HCT116 (cell line): ENCODE measurements at regions not wholly inside any gene's neighbourhood (a gene's known extent, or its start where the extent isn't known, plus 50 kb on each side); places are given as distances from the start of the nearest gene placed in this dataset.

ENCODE experiments used
- ATAC-seq: fragments of 200-7000 bp; cut with Tn5 transposase; 2 replicates; pipeline ENCODE4 v1.9.1; 2020; ENCODE audit warnings: mild to moderate bottlenecking, moderate library complexity
- BruUV-seq: library from RNA; stranded (reverse); fragments of 400-500 nt; replicated peaks from 2 replicates; lab custom pipeline; 2021; lab: Mats Ljungman, UMichigan
- CTCF ChIA-PET: fragments of 300-600 bp; sonication (Branson Sonifier 250); formaldehyde crosslinking; loops from one replicate; lab custom pipeline; 2021; ENCODE audit warnings: antibody characterized with exemption; lab: Charles Lee
- POLR2A ChIA-PET: fragments of 300-600, 350-600 bp; sonication (Branson Sonifier 250); formaldehyde crosslinking; loops from one replicate; lab custom pipeline; 2021; ENCODE audit warnings: antibody characterized with exemption; lab: Charles Lee
- RAD21 ChIA-PET, 2 experiments: fragments of 300-600 bp; sonication (Branson Sonifier 250); formaldehyde crosslinking; loops; one replicate each; lab custom pipeline; 2023; ENCODE audit warnings: low total read pairs in 2 of 2; ENCODE audit not compliant: uncharacterized antibody in 2 of 2, unreplicated experiment in 2 of 2, low non-redundant PET in 1 of 2; lab: Charles Lee
- DNase-seq: peaks from one replicate; pipeline ENCODE4 v3.0.0-alpha.2; 2010; ENCODE audit warnings: low read depth, low spot score
- H2AFZ ChIP-seq: fragments of 200-600 bp; shearing (Covaris generic), sonication (generic); 2 replicates; pipeline ENCODE4 v1.6.1; 2017; ENCODE audit warnings: low read depth, mixed run types, mixed read lengths, antibody characterized with exemption, low read length; ENCODE audit not compliant: poor library complexity, severe bottlenecking
- H3K27ac ChIP-seq: 2 replicates; pipeline ENCODE4 v1.5.1; 2012; ENCODE audit warnings: low read depth, low read length
- H3K27me3 ChIP-seq: fragments of 200-600 bp; sonication (generic); 2 replicates; pipeline ENCODE4 v1.6.1; 2016; ENCODE audit warnings: mixed run types, low read length, mixed read lengths; ENCODE audit not compliant: insufficient read depth
- H3K36me3 ChIP-seq, 2 experiments: fragments of 200-500 bp in 1 of 2; fragments of 200-600 bp in 1 of 2; sonication (Bioruptor generic) in 1 of 2; sonication (generic) in 1 of 2; 2 replicates each; pipeline versions ENCODE4 v1.5.1 to v1.6.1; 2014 to 2016; ENCODE audit warnings: low read length in 2 of 2, inconsistent platforms in 1 of 2, mixed read lengths in 1 of 2, mixed run types in 1 of 2; ENCODE audit not compliant: insufficient read depth in 2 of 2, control insufficient read depth in 1 of 2
- H3K4me1 ChIP-seq, 2 experiments: fragments of 200-600 bp in 1 of 2; sonication (generic) in 1 of 2; 2 replicates each; pipeline versions ENCODE4 v1.5.1 to v1.6.1; 2012 to 2017; ENCODE audit warnings: low read length in 2 of 2, inconsistent platforms in 1 of 2, mild to moderate bottlenecking in 1 of 2, mixed read lengths in 1 of 2, mixed run types in 1 of 2, moderate library complexity in 1 of 2; ENCODE audit not compliant: insufficient read depth in 2 of 2, control insufficient read depth in 1 of 2
- H3K4me2 ChIP-seq: fragments of 200-600 bp; sonication (generic); 2 replicates; pipeline ENCODE4 v1.6.1; 2017; ENCODE audit warnings: mixed run types, low read length, mixed read lengths
- H3K4me3 ChIP-seq, 2 experiments: fragments of 200-600 bp in 1 of 2; sonication (generic) in 1 of 2; replicated peaks in 1 of 2; 2 replicates each; pipeline ENCODE4 v1.5.1; 2011 to 2016; ENCODE audit warnings: low read length in 2 of 2, control low read depth in 1 of 2, low read depth in 1 of 2, mild to moderate bottlenecking in 1 of 2, mixed read lengths in 1 of 2, mixed run types in 1 of 2
- H3K79me2 ChIP-seq: fragments of 200-600 bp; sonication (generic); 2 replicates; pipeline ENCODE4 v1.6.1; 2017; ENCODE audit warnings: mild to moderate bottlenecking, mixed run types, low read length, moderate library complexity, mixed read lengths; ENCODE audit not compliant: insufficient read depth
- H3K9ac ChIP-seq: fragments of 200-600 bp; sonication (generic); 2 replicates; pipeline ENCODE4 v1.6.1; 2016; ENCODE audit warnings: low read length, mixed read lengths
- H3K9me2 ChIP-seq: fragments of 200-600 bp; sonication (generic), shearing (Covaris generic); 2 replicates; pipeline ENCODE4 v1.6.1; 2017; ENCODE audit warnings: mixed run types, mild to moderate bottlenecking, moderate library complexity; ENCODE audit not compliant: insufficient read depth
- H3K9me3 ChIP-seq, 2 experiments: fragments of 200-500 bp in 1 of 2; fragments of 200-600 bp in 1 of 2; sonication (Bioruptor generic) in 1 of 2; sonication (generic) in 1 of 2; 2 replicates each; pipeline ENCODE4 v1.6.1; 2014 to 2017; ENCODE audit warnings: low read length in 2 of 2, mixed read lengths in 2 of 2, inconsistent platforms in 1 of 2, low read depth in 1 of 2, mild to moderate bottlenecking in 1 of 2, mixed run types in 1 of 2, moderate library complexity in 1 of 2; ENCODE audit not compliant: control insufficient read depth in 1 of 2, insufficient read depth in 1 of 2
- H4K20me1 ChIP-seq: fragments of 200-600 bp; sonication (generic), shearing (Covaris generic); 2 replicates; pipeline ENCODE4 v1.6.1; 2017; ENCODE audit warnings: mixed run types, mild to moderate bottlenecking, moderate library complexity; ENCODE audit not compliant: insufficient read depth
- ATF3 ChIP-seq: IDR thresholded peaks from 2 replicates; pipeline ENCODE4 v1.6.1; 2012
- CEBPB ChIP-seq: IDR thresholded peaks from 2 replicates; pipeline ENCODE4 v1.6.1; 2012; ENCODE audit warnings: low read depth
- CTCF ChIP-seq, 3 experiments: fragments of 200-600 bp in 1 of 3; sonication (generic) in 1 of 3; IDR thresholded peaks in 2 of 3; conservative IDR thresholded peaks in 1 of 3; 2 replicates each; pipeline ENCODE4 v1.5.1; 2012 to 2017; ENCODE audit warnings: low read depth in 2 of 3, low read length in 2 of 3, antibody characterized with exemption in 1 of 3, borderline replicate concordance in 1 of 3, control low read depth in 1 of 3, mild to moderate bottlenecking in 1 of 3, mixed read lengths in 1 of 3, mixed run types in 1 of 3, moderate library complexity in 1 of 3; ENCODE audit not compliant: insufficient read depth in 1 of 3
- EGR1 ChIP-seq: IDR thresholded peaks from 2 replicates; pipeline ENCODE4 v1.6.1; 2012; ENCODE audit warnings: low read depth
- EZH2 ChIP-seq: fragments of 200-600 bp; sonication (generic); IDR thresholded peaks from 2 replicates; pipeline ENCODE4 v1.6.1; 2017; ENCODE audit warnings: antibody characterized with exemption, mixed run types
- EZH2phosphoT487 ChIP-seq: fragments of 200-600 bp; IDR thresholded peaks from 2 replicates; pipeline ENCODE4 v1.6.1; 2018; ENCODE audit warnings: antibody characterized with exemption, borderline replicate concordance
- FOSL1 ChIP-seq: IDR thresholded peaks from 2 replicates; pipeline ENCODE4 v1.6.1; 2012; ENCODE audit warnings: low read depth
- JUND ChIP-seq: IDR thresholded peaks from 2 replicates; pipeline ENCODE4 v1.6.1; 2012
- MAX ChIP-seq: IDR thresholded peaks from 2 replicates; pipeline ENCODE4 v1.6.1; 2012
- POLR2A ChIP-seq: IDR thresholded peaks from 2 replicates; pipeline ENCODE4 v1.7.0; 2011; ENCODE audit warnings: borderline replicate concordance; ENCODE audit not compliant: insufficient read depth, insufficient read length; ENCODE audit errors: extremely low read depth
- RAD21 ChIP-seq: IDR thresholded peaks from 2 replicates; pipeline ENCODE4 v1.6.1; 2012; ENCODE audit warnings: low read depth, mild to moderate bottlenecking
- REST ChIP-seq: IDR thresholded peaks from 2 replicates; pipeline ENCODE4 v1.6.1; 2012; ENCODE audit warnings: low read depth
- SIN3A ChIP-seq: IDR thresholded peaks from 2 replicates; pipeline ENCODE4 v1.6.1; 2012; ENCODE audit warnings: low read depth
- SP1 ChIP-seq: IDR thresholded peaks from 2 replicates; pipeline ENCODE4 v1.6.1; 2012; ENCODE audit warnings: low read depth
- SRF ChIP-seq: IDR thresholded peaks from 2 replicates; pipeline ENCODE4 v1.6.1; 2012; ENCODE audit warnings: low read depth
- TCF7L2 ChIP-seq: IDR thresholded peaks from 2 replicates; pipeline ENCODE4 v1.7.0; 2011; ENCODE audit warnings: borderline replicate concordance, inconsistent platforms; ENCODE audit not compliant: insufficient read depth, insufficient read length; ENCODE audit errors: extremely low read depth
- YY1 ChIP-seq: IDR thresholded peaks from 2 replicates; pipeline ENCODE4 v1.6.1; 2011; ENCODE audit warnings: low read length, low read depth, moderate library complexity, mild to moderate bottlenecking; ENCODE audit not compliant: insufficient replicate concordance; ENCODE audit errors: extremely low read depth
- ZFX ChIP-seq: fragments of 450-650 bp; IDR thresholded peaks from 2 replicates; pipeline ENCODE4 v1.6.1; 2017
- ZNF274 ChIP-seq: fragments of 200-500 bp; sonication (Bioruptor generic); IDR thresholded peaks from 2 replicates; pipeline ENCODE4 v1.6.1; 2014; ENCODE audit warnings: mild to moderate bottlenecking, low read depth, low read length, inconsistent platforms
- intact Hi-C: fragments of 100-400 bp; cut with micrococcal nuclease; formaldehyde crosslinking; loops from 2 replicates; pipeline ENCODE4 v1.10.0; 2022

DNA sequence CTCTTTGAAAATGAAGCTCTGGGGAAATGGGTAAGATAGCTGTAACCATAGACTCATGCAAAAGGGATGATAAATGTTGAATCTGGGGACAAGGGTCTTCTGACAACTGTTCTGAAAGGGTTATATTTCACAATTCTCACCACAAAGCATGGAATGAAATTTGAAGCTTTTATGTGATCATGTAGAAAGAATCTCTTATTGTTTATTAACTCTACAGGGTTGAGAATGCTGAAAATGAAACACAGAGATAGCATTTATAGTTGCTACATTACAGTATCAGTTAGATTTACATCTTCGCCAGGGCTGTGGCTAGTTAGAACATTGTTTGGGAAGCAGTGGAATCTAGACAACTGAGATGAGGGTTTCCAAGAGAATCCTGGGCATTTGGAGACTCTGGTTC, 97.4 kb upstream of the LHCGR start:
- no peak overlapping the region for H2AFZ ChIP-seq
- H3K36me3 ChIP-seq, result no peaks in the 10 kb centered on the region
- BruUV-seq, result no TSS peak
- ChIA-PET CTCF (no interaction called here), RAD21 (no interaction called here), POLR2A (no interaction called here)
- no peak overlapping the region for H3K4me3 ChIP-seq
- ATAC-seq (no peak), DNase-seq (no peak)
- H3K79me2 ChIP-seq, result no peaks in the 10 kb centered on the region
- no peaks in the 10 kb centered on the region for H3K4me1 ChIP-seq
- no peaks in the 10 kb centered on the region for H3K9me2 ChIP-seq
- H3K27me3 ChIP-seq, result peaks cover 16% of the 10 kb centered on the region
- TF ChIP-seq JUND (no peak), EGR1 (no peak), RAD21 (no peak), POLR2A (no peak), CEBPB (no peak), SRF (no peak), ZFX (no peak), FOSL1 (no peak), EZH2 (no peak), ATF3 (no peak), SIN3A (no peak), YY1 (no peak), CTCF (IDR thresholded peaks at IDR 0.05 in 2 of 3, conservative IDR thresholded peaks at IDR 0.05 in 1 of 3; ENCODE audit: borderline replicate concordance in 1 of 3, insufficient read depth in 1 of 3, low read depth in 2 of 3, low read length in 2 of 3) (no peak), ZNF274 (no peak), TCF7L2 (no peak), REST (no peak), MAX (no peak), EZH2phosphoT487 (no peak), SP1 (no peak)
- H3K9me3 ChIP-seq, result no peaks in the 10 kb centered on the region
- H4K20me1 ChIP-seq, result no peaks in the 10 kb centered on the region
- H3K27ac ChIP-seq, result no peak overlapping the region
- intact Hi-C loops, result no loop called here
- H3K9ac ChIP-seq, result no peak overlapping the region
- no peak overlapping the region for H3K4me2 ChIP-seq
